Mucosa of descending colon (tissue), 3 donors: ENCODE measurements at regions not wholly inside any gene's neighbourhood (a gene's known extent, or its start where the extent isn't known, plus 50 kb on each side); places are given as distances from the start of the nearest gene placed in this dataset.

Source experiments
- ATAC-seq: fragments of 200-7000 bp; cut with Tn5 transposase; one replicate; pipeline ENCODE4 v1.9.1; 2020; ENCODE audit warnings: mild to moderate bottlenecking, moderate library complexity
- DNase-seq, 3 donors: peaks; one replicate each; pipeline ENCODE4 v3.0.0-alpha.2; 2020
- H3K36me3 ChIP-seq: fragments of 200-600 bp; one replicate; pipeline ENCODE4 v1.8.0; 2021; ENCODE audit warnings: low read depth, mild to moderate bottlenecking
- H3K4me1 ChIP-seq: fragments of 200-600 bp; one replicate; pipeline ENCODE4 v1.8.0; 2021; ENCODE audit warnings: low read depth, mild to moderate bottlenecking
- H3K4me3 ChIP-seq: fragments of 200-600 bp; one replicate; pipeline ENCODE4 v1.8.0; 2021; ENCODE audit warnings: mild to moderate bottlenecking
- H3K9me3 ChIP-seq: fragments of 200-600 bp; one replicate; pipeline ENCODE4 v1.8.0; 2021; ENCODE audit warnings: mild to moderate bottlenecking
- intact Hi-C, 2 donors: fragments of 100-400 bp; cut with DNase I in 1 of 2; cut with micrococcal nuclease in 1 of 2; formaldehyde crosslinking; loops; one replicate each; pipeline versions ENCODE4 v1.11.0 to v1.11.1; 2022; cut with DNase I, micrococcal nuclease
- TF ChIP-seq, protein P1 (sequence below): fragments of 200-600 bp; IDR thresholded peaks from one replicate; pipeline ENCODE4 v1.8.0; 2022; ENCODE audit warnings: antibody characterized with exemption, mild to moderate bottlenecking
- donor health status: DM: no; HTN: no; CAD: no; lungs with moderate emphysema.
- donor health status: DM: no; HTN: no; CAD: no.
- donor health status: DM: no; HTN: yes; CAD: no.

DNA sequence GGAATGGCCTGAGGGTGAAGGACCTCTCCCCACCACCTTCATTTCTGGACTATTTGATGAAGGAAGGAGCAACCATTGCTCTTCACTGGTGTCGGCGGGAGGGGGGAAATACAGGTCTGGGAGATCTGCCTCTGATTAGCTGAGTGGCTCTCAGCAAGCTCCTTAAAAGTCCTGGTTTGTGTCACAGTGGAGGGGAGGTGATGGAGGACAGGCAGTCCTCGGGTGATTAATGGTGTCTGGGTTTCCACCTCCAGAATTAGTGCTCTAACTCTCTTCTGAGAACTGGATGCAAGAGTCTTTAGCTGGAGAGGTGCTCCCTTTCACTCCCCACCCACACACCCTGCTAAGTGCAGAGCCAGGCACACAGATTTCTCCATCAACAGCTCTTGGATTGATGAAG lies 83.2 kb downstream of the TTC32 start:
- H3K4me3 ChIP-seq: no peak overlapping the region
- no peaks in the 10 kb centered on the region for H3K9me3 ChIP-seq
- no peaks in the 10 kb centered on the region for H3K4me1 ChIP-seq
- TF ChIP-seq, protein P1, sequence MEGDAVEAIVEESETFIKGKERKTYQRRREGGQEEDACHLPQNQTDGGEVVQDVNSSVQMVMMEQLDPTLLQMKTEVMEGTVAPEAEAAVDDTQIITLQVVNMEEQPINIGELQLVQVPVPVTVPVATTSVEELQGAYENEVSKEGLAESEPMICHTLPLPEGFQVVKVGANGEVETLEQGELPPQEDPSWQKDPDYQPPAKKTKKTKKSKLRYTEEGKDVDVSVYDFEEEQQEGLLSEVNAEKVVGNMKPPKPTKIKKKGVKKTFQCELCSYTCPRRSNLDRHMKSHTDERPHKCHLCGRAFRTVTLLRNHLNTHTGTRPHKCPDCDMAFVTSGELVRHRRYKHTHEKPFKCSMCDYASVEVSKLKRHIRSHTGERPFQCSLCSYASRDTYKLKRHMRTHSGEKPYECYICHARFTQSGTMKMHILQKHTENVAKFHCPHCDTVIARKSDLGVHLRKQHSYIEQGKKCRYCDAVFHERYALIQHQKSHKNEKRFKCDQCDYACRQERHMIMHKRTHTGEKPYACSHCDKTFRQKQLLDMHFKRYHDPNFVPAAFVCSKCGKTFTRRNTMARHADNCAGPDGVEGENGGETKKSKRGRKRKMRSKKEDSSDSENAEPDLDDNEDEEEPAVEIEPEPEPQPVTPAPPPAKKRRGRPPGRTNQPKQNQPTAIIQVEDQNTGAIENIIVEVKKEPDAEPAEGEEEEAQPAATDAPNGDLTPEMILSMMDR: no peak
- intact Hi-C loops: no loop called here
- ATAC-seq (no peak), DNase-seq (no peak)
- H3K36me3 ChIP-seq: no peaks in the 10 kb centered on the region

DNA sequence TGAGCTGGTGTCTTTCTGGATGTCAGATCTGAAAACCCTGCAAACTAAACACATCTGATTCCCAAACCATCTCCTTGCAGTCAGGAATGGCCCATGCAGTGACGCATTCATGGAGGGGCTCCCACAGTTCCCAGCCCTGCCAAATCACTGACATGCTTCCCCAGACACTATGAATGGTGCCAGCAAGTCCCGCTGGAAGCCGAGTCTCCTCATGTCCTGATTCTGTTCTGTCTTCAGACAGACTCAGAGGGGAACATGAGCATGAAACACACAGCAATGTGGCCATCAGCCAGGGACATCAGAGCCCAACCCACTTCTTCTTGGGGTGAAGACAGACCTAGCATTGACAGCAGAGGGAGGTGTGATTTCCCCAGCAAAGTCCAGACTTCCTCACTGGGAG lies 83.7 kb downstream of the TTC32 start:
- Histone ChIP-seq H3K9me3 (no peaks in the 10 kb centered on the region), H3K4me1 (no peaks in the 10 kb centered on the region), H3K4me3 (no peak overlapping the region), H3K36me3 (no peaks in the 10 kb centered on the region)
- intact Hi-C loops: no loop called here
- DNase-seq (no peak), ATAC-seq (no peak)
- TF ChIP-seq, protein P1: no peak

DNA sequence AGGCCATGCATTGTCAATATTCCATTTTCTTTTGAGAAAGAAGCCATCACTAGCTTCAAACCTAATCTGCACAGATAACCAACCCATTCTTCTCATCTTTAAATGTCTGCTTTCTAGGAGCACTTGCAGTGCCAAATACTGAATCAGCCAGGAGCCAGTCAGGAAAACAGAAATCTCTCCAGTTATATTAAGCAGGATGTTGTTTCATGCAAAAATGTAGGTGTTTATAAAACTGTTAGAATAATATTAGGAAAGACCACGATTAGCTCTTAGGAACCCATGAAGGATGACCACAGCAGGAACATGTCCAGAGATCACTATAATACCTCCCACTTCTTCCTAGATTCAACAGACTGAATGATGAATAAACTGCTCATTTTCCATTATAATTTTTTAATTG lies 86.0 kb downstream of the TTC32 start:
- ATAC-seq (no peak), DNase-seq (no peak)
- H3K4me3 ChIP-seq: no peak overlapping the region
- TF ChIP-seq, protein P1: no peak
- H3K9me3 ChIP-seq: no peaks in the 10 kb centered on the region
- no peaks in the 10 kb centered on the region for H3K4me1 ChIP-seq
- H3K36me3 ChIP-seq: no peaks in the 10 kb centered on the region
- intact Hi-C loops: no loop called here

DNA sequence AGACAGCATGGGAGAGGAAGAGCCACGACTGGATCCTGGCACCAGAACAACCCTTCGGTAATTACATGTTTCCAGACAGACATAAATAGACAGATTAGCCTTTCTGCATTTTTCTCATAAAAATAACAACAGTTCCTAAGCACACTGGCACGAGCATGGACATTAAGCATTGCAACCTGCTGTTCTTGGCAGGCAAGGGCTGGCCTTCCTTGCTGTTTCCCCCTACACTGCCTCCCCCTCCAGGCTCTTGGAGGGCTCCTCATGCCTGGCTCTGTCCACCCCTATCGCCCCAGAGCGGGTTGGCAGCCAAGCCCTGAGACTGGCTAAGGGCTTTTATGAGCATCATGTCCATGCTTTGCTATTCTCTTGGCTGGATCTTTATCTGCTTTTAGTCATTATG lies 89.6 kb downstream of the TTC32 start:
- TF ChIP-seq, protein P1: no peak
- H3K36me3 ChIP-seq: no peaks in the 10 kb centered on the region
- DNase-seq (no peak), ATAC-seq (no peak)
- H3K9me3 ChIP-seq: no peaks in the 10 kb centered on the region
- intact Hi-C loops: no loop called here
- H3K4me1 ChIP-seq: no peaks in the 10 kb centered on the region
- no peak overlapping the region for H3K4me3 ChIP-seq

DNA sequence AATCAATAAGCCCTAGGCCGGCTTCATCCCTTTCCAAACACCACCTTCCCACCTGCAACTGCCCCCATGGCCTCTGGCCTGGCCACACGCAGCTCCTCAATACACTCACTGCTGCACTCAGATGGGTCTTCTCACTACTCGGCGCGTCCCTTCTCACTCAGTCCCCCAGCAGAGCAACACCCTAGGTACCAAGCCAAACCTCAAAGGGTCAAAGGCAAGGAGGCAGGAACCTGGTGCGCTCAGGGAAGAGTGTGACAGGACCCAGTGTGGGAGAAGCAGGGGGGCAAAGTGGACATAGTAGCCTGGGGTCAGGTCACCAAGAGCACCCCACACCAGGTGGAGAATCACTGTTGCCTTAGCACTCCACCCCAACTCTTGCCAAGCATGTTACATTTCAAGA lies 90.6 kb downstream of the TTC32 start:
- Histone ChIP-seq H3K9me3 (no peaks in the 10 kb centered on the region), H3K36me3 (no peaks in the 10 kb centered on the region), H3K4me1 (no peaks in the 10 kb centered on the region), H3K4me3 (no peak overlapping the region)
- DNase-seq (no peak), ATAC-seq (no peak)
- TF ChIP-seq, protein P1: no peak
- intact Hi-C loops: no loop called here

DNA sequence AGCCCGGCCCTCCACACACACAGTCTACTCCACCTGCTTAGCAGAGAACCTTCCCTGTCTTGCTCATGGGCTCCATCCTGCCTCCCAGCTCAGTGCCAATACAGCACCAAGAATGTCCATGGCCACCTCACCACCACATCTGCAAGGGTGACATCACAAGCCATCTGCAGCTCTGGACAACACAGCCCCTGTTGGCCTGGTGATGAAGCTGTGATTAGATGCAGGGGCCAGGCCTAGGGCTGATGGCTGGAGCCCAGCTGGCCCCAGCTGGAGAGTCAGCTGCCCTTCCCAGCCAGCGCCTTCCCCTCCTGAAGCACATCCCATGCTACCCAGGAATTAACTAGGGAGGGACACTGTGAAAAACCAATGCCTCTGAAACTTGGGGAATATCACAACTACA lies 91.1 kb downstream of the TTC32 start:
- H3K4me1 ChIP-seq: no peaks in the 10 kb centered on the region
- no peaks in the 10 kb centered on the region for H3K9me3 ChIP-seq
- peak; percentile 37 for ATAC-seq
- DNase-seq: peak in 1 of 3 donors; percentile 6
- H3K36me3 ChIP-seq: no peaks in the 10 kb centered on the region
- intact Hi-C loops: no loop called here
- H3K4me3 ChIP-seq: no peak overlapping the region
- TF ChIP-seq, protein P1: no peak
